RWPE1 (cell line): ENCODE measurements at regions not wholly inside any gene's neighbourhood (a gene's known extent, or its start where the extent isn't known, plus 50 kb on each side); places are given as distances from the start of the nearest gene placed in this dataset.

Source experiments
- CTCF ChIA-PET: fragments of 350-600 bp; sonication (Branson Sonifier 250); formaldehyde crosslinking; extraction: SDS; loops from one replicate; lab custom pipeline; 2021; lab: Yijun Ruan, JAX
- POLR2A ChIA-PET: fragments of 400-600 bp; formaldehyde crosslinking; extraction: SDS; loops from one replicate; lab custom pipeline; 2020; ENCODE audit warnings: antibody characterized with exemption; ENCODE audit not compliant: low non-redundant PET; lab: Yijun Ruan, JAX
- DNase-seq: peaks from one replicate; pipeline ENCODE4 v3.0.0; 2012; ENCODE audit warnings: low spot score
- H3K27ac ChIP-seq: fragments of 450-650 bp; 2 replicates; pipeline ENCODE4 v1.5.1; 2017
- CTCF ChIP-seq: fragments of 450-650 bp; conservative IDR thresholded peaks from 2 replicates; pipeline ENCODE4 v1.5.1; 2017; ENCODE audit warnings: low read depth, mild to moderate bottlenecking

DNA sequence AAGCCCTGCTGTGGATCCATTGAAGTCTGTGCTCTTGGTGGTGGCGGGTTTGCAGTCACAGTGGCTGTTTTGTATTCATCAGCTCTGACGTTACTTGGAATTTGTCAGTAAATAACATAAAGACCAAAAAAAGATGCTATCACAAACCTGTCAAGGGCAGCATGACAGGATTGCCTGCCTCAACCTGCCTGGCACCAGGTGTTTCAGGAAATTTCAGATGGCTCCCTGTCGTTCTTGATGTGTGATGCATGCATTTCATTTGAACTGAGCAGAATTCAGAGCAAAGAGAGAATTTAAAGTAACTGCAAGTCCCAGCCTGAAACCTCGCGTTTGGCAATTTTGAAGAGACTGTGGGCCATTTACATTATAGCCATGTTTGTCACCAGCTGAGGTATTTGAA lies 50.3 kb upstream of the EPC2 start:
- ChIA-PET CTCF (no interaction called here), POLR2A (no interaction called here)
- TF ChIP-seq CTCF = no peak
- peak; percentile 65 for DNase-seq
- H3K27ac ChIP-seq = no peak overlapping the region
